T-helper 17 cell (primary cell): ENCODE measurements at regions not wholly inside any gene's neighbourhood (a gene's known extent, or its start where the extent isn't known, plus 50 kb on each side); places are given as distances from the start of the nearest gene placed in this dataset.

ENCODE experiments used
- ATAC-seq: fragments of 150-1000 bp; cut with Tn5 transposase; 2 replicates; pipeline ENCODE4 v1.10.0; 2021; ENCODE audit warnings: mild to moderate bottlenecking, moderate library complexity
- DNase-seq, 3 donors: peaks; one replicate each; pipeline versions ENCODE4 v3.0.0 to v3.0.0-alpha.2; 2020 to 2021
- H3K9me3 ChIP-seq: one replicate; pipeline ENCODE4 v1.7.0; 2013; ENCODE audit warnings: low read length, mild to moderate bottlenecking; ENCODE audit not compliant: control insufficient read depth, poor library complexity, severe bottlenecking
- H3K27ac Mint-ChIP-seq: one replicate; pipeline ENCODE4 v1.8.0; 2022; ENCODE audit warnings: mild to moderate bottlenecking, moderate library complexity, mixed read lengths
- H3K27me3 Mint-ChIP-seq: one replicate; pipeline ENCODE4 v1.8.0; 2022; ENCODE audit warnings: mixed read lengths
- H3K36me3 Mint-ChIP-seq: one replicate; pipeline ENCODE4 v1.8.0; 2022; ENCODE audit warnings: low read depth, mixed read lengths
- H3K4me1 Mint-ChIP-seq: one replicate; pipeline ENCODE4 v1.8.0; 2022; ENCODE audit warnings: mild to moderate bottlenecking, mixed read lengths
- H3K4me3 Mint-ChIP-seq: one replicate; pipeline ENCODE4 v1.8.0; 2022; ENCODE audit warnings: mild to moderate bottlenecking, moderate library complexity, mixed read lengths

- Mint-ChIP-seq H3K27me3 (peaks cover 38% of the 10 kb centered on the region), H3K4me3 (no peak overlapping the region), H3K36me3 (no peaks in the 10 kb centered on the region), H3K27ac (no peak overlapping the region), H3K4me1 (no peaks in the 10 kb centered on the region)
- no peak for DNase-seq
- no peak for ATAC-seq
- no peaks in the 10 kb centered on the region for H3K9me3 ChIP-seq
Measured at GRCh38 chr6:12586721-12587480, 129.7 kb upstream of the PHACTR1 start.

GRCh38 chr6:12590901-12591300, 125.7 kb upstream of the PHACTR1 start:
- DNase-seq (no peak), ATAC-seq (no peak)
- Mint-ChIP-seq H3K4me3 (no peak overlapping the region), H3K4me1 (peaks cover 3% of the 10 kb centered on the region), H3K27me3 (peaks cover 30% of the 10 kb centered on the region), H3K27ac (no peak overlapping the region), H3K36me3 (no peaks in the 10 kb centered on the region)
- no peaks in the 10 kb centered on the region for H3K9me3 ChIP-seq

GRCh38 chr6:12592634-12593033, 123.9 kb upstream of the PHACTR1 start:
- no peaks in the 10 kb centered on the region for H3K9me3 ChIP-seq
- DNase-seq = no peak
- no peak for ATAC-seq
- peaks cover 3% of the 10 kb centered on the region for H3K4me1 Mint-ChIP-seq
- peaks cover 20% of the 10 kb centered on the region for H3K27me3 Mint-ChIP-seq
- H3K36me3 Mint-ChIP-seq = no peaks in the 10 kb centered on the region
- H3K27ac Mint-ChIP-seq = no peak overlapping the region
- no peak overlapping the region for H3K4me3 Mint-ChIP-seq

DNA sequence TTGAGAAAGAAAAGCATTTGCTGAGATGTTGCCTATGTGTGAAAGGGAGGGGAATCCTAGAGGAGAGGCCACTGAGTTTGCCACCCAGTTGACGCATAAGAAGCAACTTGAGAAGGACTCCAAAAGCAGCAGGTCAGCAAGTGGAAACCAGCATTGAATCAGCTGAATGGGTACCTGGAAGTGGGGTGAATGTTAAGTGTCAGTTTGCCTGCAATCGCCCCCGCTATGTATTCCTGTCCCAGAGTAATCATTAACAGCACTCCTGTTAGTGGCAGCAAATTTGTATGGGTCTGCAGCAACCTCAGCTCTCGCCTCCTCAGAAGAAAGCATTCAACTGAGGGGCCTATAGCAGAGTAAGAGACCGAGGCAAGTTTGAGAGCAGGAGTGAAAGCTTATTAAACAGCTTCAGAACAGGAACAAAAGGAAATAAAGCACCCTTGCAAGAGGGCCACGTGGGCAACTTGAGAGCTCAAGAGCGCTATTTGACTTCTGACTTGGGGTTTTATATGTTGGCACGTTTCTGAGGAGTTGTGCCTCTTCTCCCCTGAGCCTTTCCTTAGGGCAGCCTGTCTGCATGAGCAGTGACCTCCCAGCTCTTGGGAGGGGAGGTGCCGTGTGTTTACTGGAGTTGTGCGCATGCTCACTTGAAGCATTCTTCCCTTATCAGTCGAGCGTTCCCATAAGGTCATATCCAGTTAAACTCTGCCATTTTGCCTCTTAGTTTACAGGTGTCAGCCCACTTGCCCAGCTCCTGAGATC, 122.6 kb upstream of the PHACTR1 start:
- no peak overlapping the region for H3K27ac Mint-ChIP-seq
- peaks cover 3% of the 10 kb centered on the region for H3K4me1 Mint-ChIP-seq
- no peaks in the 10 kb centered on the region for H3K36me3 Mint-ChIP-seq
- DNase-seq = no peak
- no peak overlapping the region for H3K4me3 Mint-ChIP-seq
- H3K27me3 Mint-ChIP-seq = peaks cover 16% of the 10 kb centered on the region
- ATAC-seq = no peak
- no peaks in the 10 kb centered on the region for H3K9me3 ChIP-seq

DNA sequence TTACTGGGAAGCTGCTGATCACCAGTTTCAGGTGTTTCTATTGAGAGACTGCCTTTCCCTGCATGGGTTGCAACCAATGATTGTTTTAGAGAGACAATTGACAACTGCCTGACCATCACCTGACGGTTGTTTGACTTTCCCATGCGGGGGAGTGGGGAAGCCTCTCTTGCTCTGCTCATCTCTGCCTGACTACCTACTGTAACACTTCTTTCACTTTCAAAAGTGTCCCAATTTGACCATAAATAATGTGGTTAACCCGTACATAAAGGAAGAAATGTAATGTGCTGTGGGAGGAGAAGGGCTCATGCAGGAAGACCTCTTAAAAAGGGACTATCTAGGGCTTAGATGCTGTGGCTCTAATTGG, 122.1 kb upstream of the PHACTR1 start:
- Mint-ChIP-seq H3K4me3 (no peak overlapping the region), H3K4me1 (peaks cover 3% of the 10 kb centered on the region), H3K36me3 (no peaks in the 10 kb centered on the region), H3K27me3 (peaks cover 16% of the 10 kb centered on the region), H3K27ac (no peak overlapping the region)
- DNase-seq (no peak), ATAC-seq (no peak)
- H3K9me3 ChIP-seq = no peaks in the 10 kb centered on the region

GRCh38 chr6:12595161-12595811, 121.3 kb upstream of the PHACTR1 start:
- Mint-ChIP-seq H3K36me3 (no peaks in the 10 kb centered on the region), H3K4me1 (peaks cover 3% of the 10 kb centered on the region), H3K27me3 (peaks cover 22% of the 10 kb centered on the region), H3K27ac (no peak overlapping the region), H3K4me3 (no peak overlapping the region)
- ATAC-seq (peak; percentile 16), DNase-seq (no peak)
- H3K9me3 ChIP-seq = no peaks in the 10 kb centered on the region

DNA sequence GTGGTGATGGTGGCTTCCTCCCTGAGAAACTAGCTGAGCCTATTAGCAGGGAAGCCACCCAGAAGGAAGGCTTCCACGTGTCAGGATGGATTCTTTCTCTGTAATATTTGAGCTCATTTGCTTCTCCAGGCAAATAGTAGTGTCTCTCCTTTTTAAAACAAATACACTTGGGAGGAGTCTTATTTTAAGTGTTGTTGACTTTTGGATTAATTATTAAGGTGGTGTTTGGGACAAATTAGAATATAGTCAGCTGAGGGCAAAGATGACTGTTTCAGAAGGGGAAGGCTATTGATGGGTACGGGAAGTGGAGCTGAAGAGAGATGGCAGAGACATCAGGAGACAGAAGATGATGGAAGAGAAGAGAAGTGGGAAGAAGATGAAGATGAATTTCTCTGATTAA, 119.8 kb upstream of the PHACTR1 start:
- Mint-ChIP-seq H3K4me3 (no peak overlapping the region), H3K27ac (no peak overlapping the region), H3K27me3 (peaks cover 32% of the 10 kb centered on the region), H3K36me3 (no peaks in the 10 kb centered on the region), H3K4me1 (peaks cover 3% of the 10 kb centered on the region)
- no peak for DNase-seq
- no peak for ATAC-seq
- no peaks in the 10 kb centered on the region for H3K9me3 ChIP-seq

DNA sequence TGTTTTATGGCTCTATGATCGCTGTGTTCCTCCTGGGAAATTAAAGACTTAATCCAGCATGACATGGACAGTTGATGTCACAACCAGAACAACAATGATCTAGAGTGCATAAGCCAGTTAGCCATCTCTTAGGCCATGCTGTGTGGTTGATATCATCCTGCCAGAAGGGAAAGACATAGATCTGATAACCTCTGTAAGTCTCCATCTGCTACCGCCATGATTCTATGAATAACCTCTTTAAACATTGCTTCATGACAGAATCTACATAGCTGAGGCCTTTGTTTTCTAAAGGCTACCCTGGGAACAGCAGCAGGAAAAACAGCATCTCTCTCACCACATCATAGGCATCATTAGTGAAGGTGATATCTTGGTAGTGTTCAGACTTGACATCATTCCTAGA, 117.6 kb upstream of the PHACTR1 start:
- ATAC-seq (no peak), DNase-seq (no peak)
- Mint-ChIP-seq H3K4me3 (no peak overlapping the region), H3K36me3 (no peaks in the 10 kb centered on the region), H3K4me1 (peaks cover 3% of the 10 kb centered on the region), H3K27me3 (peaks cover 43% of the 10 kb centered on the region), H3K27ac (no peak overlapping the region)
- no peaks in the 10 kb centered on the region for H3K9me3 ChIP-seq

GRCh38 chr6:12601881-12602280, 114.7 kb upstream of the PHACTR1 start:
- Mint-ChIP-seq H3K4me1 (peaks cover 3% of the 10 kb centered on the region), H3K27ac (no peak overlapping the region), H3K4me3 (no peak overlapping the region), H3K36me3 (no peaks in the 10 kb centered on the region), H3K27me3 (peaks cover 48% of the 10 kb centered on the region)
- ATAC-seq (no peak), DNase-seq (no peak)
- H3K9me3 ChIP-seq = no peaks in the 10 kb centered on the region

DNA sequence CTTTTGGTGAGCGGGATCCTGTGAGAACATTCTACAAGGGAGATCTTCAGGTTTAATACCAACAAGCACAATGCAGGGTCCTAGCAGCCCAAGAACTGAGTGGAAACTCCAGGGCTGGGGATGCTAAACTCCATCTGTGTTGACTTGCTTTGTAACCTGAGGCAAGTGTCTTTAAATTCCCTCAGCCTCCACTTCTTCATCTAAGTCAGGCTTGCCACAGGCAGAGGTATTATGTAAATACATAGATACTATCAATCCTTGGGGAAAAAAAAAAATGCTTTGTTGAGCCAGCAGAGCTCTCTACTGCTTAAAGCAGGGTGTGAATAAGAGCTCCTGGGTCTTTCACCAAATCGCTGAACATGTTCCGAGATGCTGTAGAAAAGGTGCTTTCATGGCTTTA, 114.2 kb upstream of the PHACTR1 start:
- H3K27ac Mint-ChIP-seq = no peak overlapping the region
- DNase-seq = no peak
- no peak for ATAC-seq

DNA sequence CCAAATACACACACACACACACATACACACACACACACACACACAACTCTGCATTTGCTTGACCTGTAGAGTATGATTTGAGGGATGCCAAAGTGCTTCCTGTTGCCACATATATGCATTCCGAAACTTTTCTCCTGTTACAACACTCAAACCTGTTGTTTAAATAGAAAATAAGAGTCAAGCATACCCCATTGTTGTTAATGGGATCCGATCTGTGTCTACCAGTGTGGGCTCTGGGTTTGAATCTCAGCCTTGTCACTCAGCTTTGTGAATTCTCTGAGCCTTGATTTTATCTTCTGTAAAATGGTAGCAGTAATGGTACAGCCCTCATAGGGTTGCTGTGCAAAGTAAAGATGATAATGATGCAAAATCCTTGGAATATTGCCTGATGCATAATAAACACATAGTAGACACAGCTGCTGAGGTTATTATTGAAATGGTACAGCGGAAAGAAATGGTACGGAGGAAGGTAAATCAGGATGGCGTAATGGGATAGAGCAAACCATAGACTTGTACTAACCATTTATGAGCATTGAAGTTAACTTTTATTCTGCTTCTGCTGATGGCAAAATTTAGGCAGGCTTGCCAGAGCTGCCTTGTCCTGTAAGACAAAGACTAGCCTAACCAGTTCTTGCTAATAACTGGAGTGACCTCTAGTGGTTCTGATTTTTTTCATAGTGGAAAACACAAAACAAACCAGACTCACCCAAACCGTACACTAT, 113.5 kb upstream of the PHACTR1 start:
- H3K4me3 Mint-ChIP-seq = no peak overlapping the region
- peaks cover 58% of the 10 kb centered on the region for H3K27me3 Mint-ChIP-seq
- no peaks in the 10 kb centered on the region for H3K9me3 ChIP-seq
- peaks cover 3% of the 10 kb centered on the region for H3K4me1 Mint-ChIP-seq
- ATAC-seq = no peak
- H3K36me3 Mint-ChIP-seq = no peaks in the 10 kb centered on the region
- no peak overlapping the region for H3K27ac Mint-ChIP-seq
- no peak for DNase-seq

More for the DNA sequence above, 114.2 kb upstream of the PHACTR1 start:
- no peaks in the 10 kb centered on the region for H3K9me3 ChIP-seq
- H3K27me3 Mint-ChIP-seq = peaks cover 53% of the 10 kb centered on the region
- no peak overlapping the region for H3K4me3 Mint-ChIP-seq
- peaks cover 3% of the 10 kb centered on the region for H3K4me1 Mint-ChIP-seq
- H3K36me3 Mint-ChIP-seq = no peaks in the 10 kb centered on the region

DNA sequence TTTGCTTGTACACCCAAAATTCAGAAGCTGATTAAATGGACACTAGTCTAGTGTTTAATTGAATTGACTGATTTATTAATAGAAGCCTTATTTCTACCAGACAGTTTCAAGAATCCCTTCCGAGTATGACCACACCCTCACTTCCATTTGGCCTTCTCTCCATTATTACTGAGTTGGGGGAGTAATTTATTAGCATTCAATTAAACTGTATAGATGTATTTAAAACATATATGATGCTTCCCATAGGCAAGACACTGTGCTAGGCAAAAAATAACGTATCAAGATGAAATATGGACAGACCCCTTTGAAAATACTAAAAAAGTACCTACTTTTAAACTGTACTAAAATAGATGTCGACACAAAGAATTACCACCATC, 112.9 kb upstream of the PHACTR1 start:
- Mint-ChIP-seq H3K4me3 (no peak overlapping the region), H3K27ac (no peak overlapping the region), H3K4me1 (peaks cover 3% of the 10 kb centered on the region), H3K36me3 (no peaks in the 10 kb centered on the region), H3K27me3 (peaks cover 63% of the 10 kb centered on the region)
- no peaks in the 10 kb centered on the region for H3K9me3 ChIP-seq
- no peak for DNase-seq
- ATAC-seq = no peak

DNA sequence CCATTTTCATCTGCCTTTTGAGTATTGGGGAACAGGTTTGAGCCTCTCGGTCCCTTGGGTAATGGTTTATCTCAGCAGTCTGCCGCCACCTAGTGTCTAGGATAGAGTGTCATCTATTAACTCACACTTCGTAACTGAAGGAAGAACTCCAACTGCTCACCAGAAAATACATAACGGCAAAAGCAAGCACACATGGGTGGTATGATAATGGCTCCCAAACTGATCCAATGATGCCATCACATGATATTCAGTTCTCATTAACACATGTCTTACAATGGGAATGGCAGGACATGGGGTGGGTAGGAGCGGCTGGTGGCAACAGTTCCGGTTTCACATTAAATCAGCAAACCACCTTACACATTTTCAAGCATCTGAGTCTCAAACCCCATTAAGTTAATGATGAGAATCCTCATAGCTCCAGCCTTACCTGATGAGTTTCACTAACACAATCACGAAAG, 110.7 kb upstream of the PHACTR1 start:
- peaks cover 3% of the 10 kb centered on the region for H3K4me1 Mint-ChIP-seq
- peak; percentile 65 for ATAC-seq
- DNase-seq = peak in 1 of 3 donors; percentile 5
- no peak overlapping the region for H3K27ac Mint-ChIP-seq
- H3K9me3 ChIP-seq = no peaks in the 10 kb centered on the region
- H3K4me3 Mint-ChIP-seq = peak overlapping the region; percentile 19
- no peaks in the 10 kb centered on the region for H3K36me3 Mint-ChIP-seq
- peaks cover 55% of the 10 kb centered on the region for H3K27me3 Mint-ChIP-seq
